IMR-90 (cell line): ENCODE measurements at regions not wholly inside any gene's neighbourhood (a gene's known extent, or its start where the extent isn't known, plus 50 kb on each side); places are given as distances from the start of the nearest gene placed in this dataset.

Experiments used
- ATAC-seq: fragments of 200-7000 bp; cut with Tn5 transposase; 2 replicates; pipeline ENCODE4 v1.9.1; 2020; ENCODE audit warnings: low read depth, mild to moderate bottlenecking, moderate library complexity
- BruUV-seq: library from RNA; stranded (reverse); fragments of 400-500 nt; replicated peaks from 2 replicates; lab custom pipeline; 2021; lab: Mats Ljungman, UMichigan
- CTCF ChIA-PET: fragments of 300-600 bp; formaldehyde crosslinking; extraction: SDS; loops from one replicate; lab custom pipeline; 2021; ENCODE audit warnings: antibody characterized with exemption; lab: Yijun Ruan, JAX
- POLR2A ChIA-PET: fragments of 300-600 bp; sonication (Branson Sonifier 250); formaldehyde crosslinking; loops from one replicate; lab custom pipeline; 2022; ENCODE audit warnings: antibody characterized with exemption; ENCODE audit not compliant: unreplicated experiment; lab: Charles Lee
- DNase-seq: peaks from one replicate; pipeline ENCODE4 v3.0.0; 2013
- H2AFZ ChIP-seq: replicated peaks from 2 replicates; pipeline ENCODE3; 2013; ENCODE audit warnings: low read length, mild to moderate bottlenecking; ENCODE audit not compliant: poor library complexity
- H2AK5ac ChIP-seq: 2 replicates; pipeline ENCODE4 v1.6.1; 2013; ENCODE audit warnings: low read depth, low read length, inconsistent platforms
- H2AK9ac ChIP-seq: replicated peaks from 2 replicates; pipeline ENCODE3; 2013; ENCODE audit warnings: mild to moderate bottlenecking, low read depth, low read length, moderate library complexity; ENCODE audit not compliant: poor library complexity
- H2BK120ac ChIP-seq: 2 replicates; pipeline ENCODE4 v1.6.1; 2013; ENCODE audit warnings: low read depth, low read length, inconsistent platforms
- H2BK15ac ChIP-seq: 3 replicates; pipeline ENCODE4 v1.6.1; 2013; ENCODE audit warnings: low read depth, low read length, inconsistent platforms
- H2BK20ac ChIP-seq: 2 replicates; pipeline ENCODE4 v1.6.1; 2013; ENCODE audit warnings: low read depth, mild to moderate bottlenecking, inconsistent platforms, low read length, moderate library complexity
- H2BK5ac ChIP-seq: 2 replicates; pipeline ENCODE4 v1.6.1; 2013; ENCODE audit warnings: mild to moderate bottlenecking, low read depth, low read length, inconsistent platforms; ENCODE audit not compliant: poor library complexity, severe bottlenecking
- H3K14ac ChIP-seq: replicated peaks from 2 replicates; pipeline ENCODE4 v1.6.1; 2013; ENCODE audit warnings: low read depth, low read length, inconsistent platforms
- H3K18ac ChIP-seq: 2 replicates; pipeline ENCODE4 v1.6.1; 2013; ENCODE audit warnings: low read depth, low read length, control low read depth
- H3K23ac ChIP-seq: 2 replicates; pipeline ENCODE4 v1.6.1; 2013; ENCODE audit warnings: low read depth, low read length, inconsistent platforms
- H3K27ac ChIP-seq: 2 replicates; pipeline ENCODE4 v1.5.1; 2013; ENCODE audit warnings: mild to moderate bottlenecking, control low read depth, low read length; ENCODE audit not compliant: insufficient read depth
- H3K27me3 ChIP-seq: 2 replicates; pipeline ENCODE4 v1.6.1; 2013; ENCODE audit warnings: low read length; ENCODE audit not compliant: control insufficient read depth, insufficient read depth
- H3K36me3 ChIP-seq: 2 replicates; pipeline ENCODE4 v1.6.1; 2013; ENCODE audit warnings: low read length, mixed read lengths; ENCODE audit not compliant: control insufficient read depth, insufficient read depth
- H3K4ac ChIP-seq: 2 replicates; pipeline ENCODE4 v1.6.1; 2013; ENCODE audit warnings: low read depth, low read length, inconsistent platforms
- H3K4me1 ChIP-seq: 2 replicates; pipeline ENCODE4 v1.6.1; 2013; ENCODE audit warnings: low read length, mixed read lengths; ENCODE audit not compliant: control insufficient read depth, insufficient read depth
- H3K4me2 ChIP-seq: 2 replicates; pipeline ENCODE4 v1.6.1; 2013; ENCODE audit warnings: low read depth, mild to moderate bottlenecking, control low read depth, low read length, moderate library complexity
- H3K4me3 ChIP-seq: 2 replicates; pipeline ENCODE4 v1.5.1; 2013; ENCODE audit warnings: low read depth, mild to moderate bottlenecking, control low read depth, low read length, moderate library complexity; ENCODE audit not compliant: insufficient read depth
- H3K56ac ChIP-seq: 2 replicates; pipeline ENCODE4 v1.6.1; 2013; ENCODE audit warnings: low read length, inconsistent platforms; ENCODE audit not compliant: insufficient read depth; ENCODE audit errors: extremely low read depth
- H3K79me1 ChIP-seq, 2 experiments: 2 replicates each; pipeline ENCODE4 v1.6.1; 2013; ENCODE audit warnings: low read length in 2 of 2, inconsistent platforms in 1 of 2, low read depth in 1 of 2
- H3K9ac ChIP-seq: 2 replicates; pipeline ENCODE4 v1.6.1; 2013; ENCODE audit warnings: low read depth, low read length, control low read depth
- H3K9me1 ChIP-seq: 2 replicates; pipeline ENCODE4 v1.6.1; 2013; ENCODE audit warnings: low read length, inconsistent platforms; ENCODE audit not compliant: insufficient read depth
- H3K9me3 ChIP-seq: 2 replicates; pipeline ENCODE4 v1.6.1; 2013; ENCODE audit warnings: low read length; ENCODE audit not compliant: control insufficient read depth, insufficient read depth
- H4K20me1 ChIP-seq: 2 replicates; pipeline ENCODE4 v1.6.1; 2013; ENCODE audit warnings: low read length, inconsistent platforms; ENCODE audit not compliant: insufficient read depth
- H4K5ac ChIP-seq: 2 replicates; pipeline ENCODE4 v1.6.1; 2013; ENCODE audit warnings: mild to moderate bottlenecking, low read depth, low read length, control low read depth
- H4K8ac ChIP-seq, 2 experiments: 2 replicates each; pipeline ENCODE4 v1.6.1; 2013; ENCODE audit warnings: low read depth in 2 of 2, low read length in 2 of 2, control low read depth in 1 of 2, inconsistent platforms in 1 of 2
- H4K91ac ChIP-seq: 2 replicates; pipeline ENCODE4 v1.6.1; 2013; ENCODE audit warnings: low read depth, low read length, inconsistent platforms; ENCODE audit not compliant: insufficient read depth
- CEBPB ChIP-seq: IDR thresholded peaks from 2 replicates; pipeline ENCODE4 v1.6.1; 2012; ENCODE audit warnings: low read depth, low read length, improper control_type of control experiment
- ELK1 ChIP-seq: fragments of 150-350 bp; IDR thresholded peaks from 2 replicates; pipeline ENCODE4 v1.6.1; 2016; ENCODE audit warnings: low read depth, mild to moderate bottlenecking, low read length, moderate library complexity, borderline replicate concordance
- MAFK ChIP-seq: IDR thresholded peaks from 2 replicates; pipeline ENCODE4 v1.6.1; 2012; ENCODE audit warnings: low read depth, low read length, improper control_type of control experiment
- MAZ ChIP-seq: IDR thresholded peaks from 2 replicates; pipeline ENCODE4 v1.6.1; 2012; ENCODE audit warnings: low read depth, mild to moderate bottlenecking, low read length, improper control_type of control experiment, moderate library complexity, borderline replicate concordance
- POLR2A ChIP-seq: IDR thresholded peaks from 2 replicates; pipeline ENCODE4 v1.6.1; 2012; ENCODE audit warnings: mild to moderate bottlenecking, low read depth, low read length
- RCOR1 ChIP-seq: IDR thresholded peaks from 2 replicates; pipeline ENCODE4 v1.6.1; 2012; ENCODE audit warnings: mild to moderate bottlenecking, low read length, improper control_type of control experiment; ENCODE audit not compliant: insufficient replicate concordance
- WGBS, 2 experiments: methylation state at CpG; one replicate each; pipeline versions ENCODE4 v1.1.5 to v1.1.7; 2013; ENCODE audit warnings: missing lambda C conversion rate in 2 of 2; ENCODE audit not compliant: insufficient read length in 1 of 2; ENCODE audit errors: extremely low coverage in 2 of 2; 5-methylcytosine and 5-hydroxymethylcytosine counted together
- dilution Hi-C: fragments of 300-500 bp; cut with HindIII; formaldehyde crosslinking; loops from one replicate; pipeline ENCODE4 v1.14.3; 2018; ENCODE audit warnings: low sequenced_read_pairs; ENCODE audit not compliant: unreplicated experiment
- in situ Hi-C: fragments of 300-500 bp; cut with MboI; formaldehyde crosslinking; loops from 3 replicates; pipeline ENCODE4 v1.14.3; 2019; ENCODE audit warnings: low sequenced_read_pairs, inconsistent platforms, mixed read lengths
- intact Hi-C: fragments of 100-400 bp; cut with micrococcal nuclease; formaldehyde crosslinking; loops from 2 replicates; pipeline ENCODE4 v1.10.0; 2022

GRCh38 chr9:1829719-1830118 lies 185.4 kb upstream of the SMARCA2 start:
- no peak overlapping the region for H3K14ac ChIP-seq
- intact Hi-C loops: no loop called here

More at GRCh38 chr9:1829719-1830118, 185.4 kb upstream of the SMARCA2 start:
- TF ChIP-seq CEBPB: no peak
- no peak for TF ChIP-seq MAZ
- no peak for TF ChIP-seq ELK1
- no peak for TF ChIP-seq RCOR1
- TF ChIP-seq POLR2A: no peak
- TF ChIP-seq MAFK: no peak
- Histone ChIP-seq H3K9me3 (0 out of 2 replicates have a peak, but pooled peaks cover 3% of the 10 kb centered on the region), H2AK9ac (no peak overlapping the region), H2AFZ (no peak overlapping the region), H3K4me2 (no peak overlapping the region), H4K91ac (no peak overlapping the region), H3K23ac (no peak overlapping the region), H3K18ac (no peak overlapping the region), H3K4me3 (no peak overlapping the region), H3K4ac (no peak overlapping the region), H2BK20ac (no peak overlapping the region), H2BK5ac (no peak overlapping the region), H4K20me1 (no peaks in the 10 kb centered on the region), H3K56ac (no peak overlapping the region), H3K9me1 (no peaks in the 10 kb centered on the region), H3K9ac (no peak overlapping the region), H2BK120ac (no peak overlapping the region), H2BK15ac (no peak overlapping the region), H3K36me3 (no peaks in the 10 kb centered on the region), H4K8ac (no peak overlapping the region), H3K4me1 (no peaks in the 10 kb centered on the region), H3K27me3 (no peaks in the 10 kb centered on the region), H4K5ac (no peak overlapping the region), H3K27ac (no peak overlapping the region), H3K79me1 (no peaks in the 10 kb centered on the region), H2AK5ac (no peak overlapping the region)
- BruUV-seq: no TSS peak
- CTCF ChIA-PET: no interaction called here
- DNase-seq (no peak), ATAC-seq (no peak)
- in situ Hi-C loops (no loop called here), dilution Hi-C loops (no loop called here)
- POLR2A ChIA-PET: no interaction called here
- WGBS, 2 experiments: no CpG with 5 or more reads among the region's 3 CpGs
